Islet precursor cell (in vitro differentiated cells): ENCODE measurements at regions not wholly inside any gene's neighbourhood (a gene's known extent, or its start where the extent isn't known, plus 50 kb on each side); places are given as distances from the start of the nearest gene placed in this dataset.
"Not testable (repeated sequence)": the region's sequence is repeated elsewhere in the genome, so short reads cannot be mapped to it uniquely, and the experiment has no call there.

ENCODE experiments used
- DNase-seq: peaks from one replicate; pipeline ENCODE4 v3.0.0-alpha.2; 2018

- no peak for DNase-seq
Measured at GRCh38 chr16:54879681-54880080, 51.0 kb upstream of the IRX5 start.

- no peak for DNase-seq
Measured at GRCh38 chr16:54878301-54878700, 52.4 kb upstream of the IRX5 start.

GRCh38 chr16:54875443-54875842, 55.2 kb upstream of the IRX5 start:
- no peak for DNase-seq

GRCh38 chr16:54873716-54874373, 56.8 kb upstream of the IRX5 start:
- DNase-seq: not testable (repeated sequence)

GRCh38 chr16:54873071-54873470, 57.6 kb upstream of the IRX5 start:
- no peak for DNase-seq

- DNase-seq: no peak
Measured at GRCh38 chr16:54870151-54870550, 60.5 kb upstream of the IRX5 start.

GRCh38 chr16:54867302-54867832, 63.3 kb upstream of the IRX5 start:
- no peak for DNase-seq

GRCh38 chr16:54862529-54862928, 68.1 kb upstream of the IRX5 start:
- no peak for DNase-seq

- no peak for DNase-seq
Measured at GRCh38 chr16:54856871-54857270, 73.8 kb upstream of the IRX5 start.

- DNase-seq: no peak
Measured at GRCh38 chr16:54847609-54848008, 83.1 kb upstream of the IRX5 start.

- no peak for DNase-seq
Measured at GRCh38 chr16:54847207-54847606, 83.5 kb upstream of the IRX5 start.

- DNase-seq: no peak
Measured at GRCh38 chr16:54846766-54847165, 83.9 kb upstream of the IRX5 start.

GRCh38 chr16:54843424-54843750, 87.3 kb upstream of the IRX5 start:
- no peak for DNase-seq

GRCh38 chr16:54842743-54843423, 87.8 kb upstream of the IRX5 start:
- no peak for DNase-seq

- DNase-seq: no peak
Measured at GRCh38 chr16:54829691-54830090, 101.0 kb upstream of the IRX5 start.

- no peak for DNase-seq
Measured at GRCh38 chr16:54822892-54823291, 107.8 kb upstream of the IRX5 start.

- no peak for DNase-seq
Measured at GRCh38 chr16:54822492-54822891, 108.2 kb upstream of the IRX5 start.

- no peak for DNase-seq
Measured at GRCh38 chr16:54821731-54822130, 108.9 kb upstream of the IRX5 start.

- peak; percentile 59 for DNase-seq
Measured at GRCh38 chr16:54817940-54818574, 112.6 kb upstream of the IRX5 start.

- DNase-seq: no peak
Measured at GRCh38 chr16:54817432-54817831, 113.2 kb upstream of the IRX5 start.

- DNase-seq: no peak
Measured at GRCh38 chr16:54816471-54816870, 114.2 kb upstream of the IRX5 start.

- no peak for DNase-seq
Measured at GRCh38 chr16:54815177-54815576, 115.5 kb upstream of the IRX5 start.

- DNase-seq: no peak
Measured at GRCh38 chr16:54813778-54814177, 116.9 kb upstream of the IRX5 start.

- no peak for DNase-seq
Measured at GRCh38 chr16:54812229-54812628, 118.4 kb upstream of the IRX5 start.
